Cerebellar nuclear complex (tissue), 1 donor: ENCODE measurements at regions not wholly inside any gene's neighbourhood (a gene's known extent, or its start where the extent isn't known, plus 50 kb on each side); places are given as distances from the start of the nearest gene placed in this dataset.
"Not testable (repeated sequence)": the region's sequence is repeated elsewhere in the genome, so short reads cannot be mapped to it uniquely, and the experiment has no call there.

Experiments
- DNase-seq, 2 experiments: peaks; one replicate each; lab custom pipeline; 2025; lab: John Stamatoyannopoulos, UW

GRCh38 chr20:4431446-4431845 lies 182.4 kb upstream of the ADRA1D start:
- no peak for DNase-seq

- DNase-seq: not testable (repeated sequence)
These were observed 181.7 kb upstream of the ADRA1D start for GRCh38 chr20:4430826-4431225.

DNA sequence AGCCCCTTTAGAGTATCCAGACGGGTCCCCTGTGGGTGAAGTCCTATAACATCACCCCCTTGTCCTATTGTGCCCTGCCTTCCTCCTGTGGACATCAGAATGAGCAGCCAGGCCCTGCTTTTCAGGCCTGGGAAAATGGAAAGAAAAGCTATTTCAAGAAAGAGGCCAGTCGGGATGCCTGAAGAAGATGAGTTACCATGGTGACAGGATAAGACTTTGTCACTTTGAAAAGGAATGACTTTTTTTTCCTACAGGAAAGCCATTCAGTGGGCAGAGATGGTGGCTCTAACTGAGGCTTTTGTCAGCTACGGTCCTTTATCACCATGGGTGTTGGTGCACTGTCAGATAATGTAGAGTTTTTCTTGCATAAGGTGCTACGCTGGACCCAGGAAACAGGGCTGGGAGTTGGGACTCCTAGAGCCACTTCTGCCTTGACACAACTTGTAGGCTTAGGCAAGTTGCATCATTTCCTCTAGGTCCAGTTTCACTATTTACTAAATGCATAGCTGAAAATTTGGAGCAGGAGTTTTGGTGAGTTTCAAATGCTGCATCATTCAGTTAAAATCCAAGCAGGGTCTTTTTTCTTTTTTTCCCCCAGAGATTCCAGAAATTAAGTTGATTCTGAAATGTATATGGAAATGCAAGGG lies 179.0 kb upstream of the ADRA1D start:
- no peak for DNase-seq

DNA sequence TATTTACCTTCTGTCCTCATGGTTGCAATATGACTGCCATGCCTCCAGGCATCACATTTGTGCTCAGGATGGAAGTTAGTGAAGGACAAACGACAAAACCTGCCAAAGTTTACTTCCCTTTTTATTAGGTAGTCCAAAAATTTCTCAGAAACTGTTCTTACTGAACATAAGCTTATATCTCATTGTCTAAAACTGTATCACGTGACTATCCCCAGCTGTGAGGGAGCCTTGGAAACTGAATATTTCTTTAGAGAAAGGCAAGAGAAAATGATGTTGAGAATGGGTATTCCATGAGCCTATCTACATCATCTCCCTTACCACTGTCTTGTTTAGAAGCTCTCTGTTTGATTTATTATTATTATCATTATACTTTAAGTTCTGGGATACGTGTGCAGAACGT lies 169.1 kb upstream of the ADRA1D start:
- DNase-seq: no peak

DNA sequence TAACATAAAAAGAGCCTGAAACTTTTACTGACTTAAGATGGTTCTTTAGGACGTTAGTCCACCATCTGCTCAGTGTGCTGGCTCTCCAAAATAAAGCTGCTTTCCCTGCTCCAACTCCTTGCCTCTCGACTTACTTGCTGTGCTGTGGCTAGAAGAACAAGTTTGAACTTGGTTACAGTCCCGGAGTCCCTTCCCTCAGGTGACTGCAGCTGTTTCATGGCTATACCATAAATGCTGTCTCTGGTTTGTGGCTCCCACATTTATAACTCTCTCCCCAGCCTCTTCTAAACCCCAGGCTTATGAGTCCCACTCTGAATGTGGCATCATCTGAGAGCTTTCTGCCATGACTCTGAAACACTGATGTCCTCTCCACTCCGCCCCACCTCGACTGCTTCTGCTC lies 166.2 kb upstream of the ADRA1D start:
- DNase-seq: no peak

DNA sequence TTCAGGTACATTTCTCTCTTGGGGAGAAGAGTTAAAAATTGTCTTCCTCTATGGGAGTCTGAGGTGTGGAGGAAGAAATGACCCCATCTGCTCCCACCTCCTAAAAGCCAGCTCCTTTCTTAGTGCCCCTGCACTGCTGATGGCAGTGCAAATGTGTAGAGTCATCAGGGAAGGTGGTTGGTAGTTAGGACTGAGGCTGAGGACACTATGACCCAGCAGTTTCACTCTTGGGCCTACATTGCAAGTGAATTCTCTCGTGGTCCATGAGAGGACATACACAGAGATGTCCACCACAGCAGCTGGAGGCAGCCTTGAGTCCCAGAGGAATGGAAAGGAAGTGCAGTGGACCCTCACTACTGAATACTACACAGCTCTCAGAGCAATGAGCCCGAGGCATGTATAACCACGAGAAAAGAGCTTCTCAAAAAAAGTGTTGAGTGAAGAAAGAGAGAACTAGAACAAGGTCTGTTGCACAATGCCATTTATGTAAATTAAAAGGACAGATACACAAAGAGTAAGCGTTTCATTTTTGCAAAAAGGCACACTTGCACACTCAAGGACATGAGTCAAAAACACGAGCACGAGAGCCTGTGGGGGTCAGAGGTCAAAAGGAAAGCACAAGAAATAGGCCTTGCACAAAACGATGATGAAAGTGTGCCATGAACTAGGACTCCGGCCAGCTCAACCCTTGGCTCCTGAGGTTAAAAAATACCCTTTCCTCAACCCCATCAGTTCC lies 164.4 kb upstream of the ADRA1D start:
- DNase-seq: no peak

GRCh38 chr20:4412216-4412615 lies 163.1 kb upstream of the ADRA1D start:
- DNase-seq: no peak

GRCh38 chr20:4411744-4412143 lies 162.7 kb upstream of the ADRA1D start:
- no peak for DNase-seq

DNA sequence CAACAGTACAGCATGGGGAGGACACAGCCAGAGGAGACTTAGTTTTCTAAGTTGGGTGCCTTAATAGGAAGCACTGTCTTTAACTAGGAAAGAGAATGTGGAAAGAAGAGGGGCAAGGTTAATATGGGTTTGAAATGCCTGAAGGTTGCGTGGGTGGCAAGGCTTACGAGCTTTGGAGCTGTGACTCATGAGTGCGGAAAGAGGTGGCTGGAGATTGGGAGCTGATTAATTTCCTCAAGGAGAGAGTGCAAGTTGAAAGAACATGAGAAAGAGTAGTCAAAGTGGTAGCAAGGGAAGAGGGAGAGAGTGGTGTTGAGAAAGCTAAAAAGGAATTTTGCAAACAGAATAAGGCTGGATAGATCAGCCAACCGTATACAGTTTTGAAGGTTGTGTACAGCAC lies 157.5 kb upstream of the ADRA1D start:
- DNase-seq: no peak

DNA sequence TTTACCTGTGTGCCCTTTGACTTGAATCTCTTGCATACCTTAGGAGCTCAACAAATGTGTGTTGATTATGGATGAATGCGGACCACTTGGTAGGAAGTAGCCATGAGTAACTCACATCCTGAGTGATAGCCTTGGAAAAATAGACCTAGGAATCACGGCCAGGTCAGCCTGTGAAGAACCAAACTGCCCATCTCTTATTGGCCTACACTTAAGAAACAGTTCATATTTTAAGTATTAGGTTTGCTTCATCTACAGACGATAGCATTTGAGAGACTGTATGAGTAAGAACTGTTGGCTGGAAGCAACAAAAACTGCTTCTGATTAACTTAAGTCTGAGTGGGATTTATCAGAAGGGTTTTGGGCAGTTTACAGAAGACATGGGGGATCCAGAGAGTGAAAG lies 152.5 kb upstream of the ADRA1D start:
- no peak for DNase-seq

DNA sequence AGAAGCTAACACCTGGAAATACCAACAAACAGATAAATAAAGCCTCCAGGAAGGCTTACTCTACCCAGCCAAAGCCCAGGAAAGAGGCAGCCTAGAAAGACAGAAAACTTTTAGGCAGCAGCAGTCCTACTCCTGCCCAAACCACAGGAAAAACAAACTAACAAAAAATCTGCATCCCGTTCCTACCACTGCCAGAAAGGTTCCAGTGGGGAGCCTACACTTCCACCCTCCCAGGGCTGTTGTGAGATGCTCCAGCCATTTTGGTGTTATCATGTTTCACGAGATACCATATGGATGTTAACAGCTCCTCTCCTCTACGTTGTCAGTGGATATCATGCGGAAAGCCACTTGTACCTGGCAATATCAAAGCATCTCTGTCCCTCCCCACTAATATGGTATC lies 135.9 kb upstream of the ADRA1D start:
- DNase-seq: no peak

- DNase-seq: no peak
These were observed 134.9 kb upstream of the ADRA1D start for GRCh38 chr20:4383961-4384360.

GRCh38 chr20:4375881-4376280 lies 126.8 kb upstream of the ADRA1D start:
- no peak for DNase-seq

DNA sequence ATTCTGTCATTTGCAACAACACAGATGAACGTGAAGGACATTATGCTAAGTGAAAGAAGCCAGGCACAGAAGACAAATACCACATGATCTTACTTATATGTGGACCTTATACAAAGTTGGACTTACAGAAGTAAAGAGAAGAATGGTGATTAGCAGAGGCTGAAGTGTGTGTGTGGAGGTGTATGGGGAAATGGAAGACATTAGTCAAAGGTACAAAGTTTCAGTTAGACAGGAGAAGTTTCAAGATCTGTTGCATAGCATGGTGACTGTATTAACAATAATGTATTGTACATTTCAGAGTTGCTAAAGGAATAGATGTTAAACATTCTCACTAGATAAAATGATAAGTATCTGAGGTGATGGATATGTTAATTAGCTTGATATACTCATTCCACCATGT lies 124.4 kb upstream of the ADRA1D start:
- DNase-seq: no peak

- no peak for DNase-seq
These were observed 122.7 kb upstream of the ADRA1D start for GRCh38 chr20:4371623-4372251.

DNA sequence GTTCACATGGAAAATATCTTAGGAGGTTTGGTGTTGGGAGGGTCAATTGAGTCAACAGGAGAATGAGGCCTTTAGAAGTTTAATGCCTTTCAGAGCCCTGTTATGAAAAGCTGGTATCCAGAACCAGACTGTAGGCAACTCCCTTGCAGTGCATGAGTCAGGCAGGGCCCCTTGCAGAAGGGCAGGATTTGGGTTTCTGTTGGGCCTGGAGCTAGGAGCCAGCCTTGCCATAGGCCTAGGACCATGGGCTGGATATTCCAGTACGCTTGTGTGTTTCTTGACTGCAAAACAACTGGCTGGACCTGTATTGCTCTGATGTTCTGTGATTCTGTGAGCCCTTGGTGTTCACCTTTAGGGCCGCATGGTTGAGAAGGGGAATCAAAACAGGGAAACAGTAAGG lies 121.8 kb upstream of the ADRA1D start:
- DNase-seq: no peak

- no peak for DNase-seq
These were observed 120.7 kb upstream of the ADRA1D start for GRCh38 chr20:4369798-4370124.

- no peak for DNase-seq
These were observed 120.2 kb upstream of the ADRA1D start for GRCh38 chr20:4369119-4369797.

DNA sequence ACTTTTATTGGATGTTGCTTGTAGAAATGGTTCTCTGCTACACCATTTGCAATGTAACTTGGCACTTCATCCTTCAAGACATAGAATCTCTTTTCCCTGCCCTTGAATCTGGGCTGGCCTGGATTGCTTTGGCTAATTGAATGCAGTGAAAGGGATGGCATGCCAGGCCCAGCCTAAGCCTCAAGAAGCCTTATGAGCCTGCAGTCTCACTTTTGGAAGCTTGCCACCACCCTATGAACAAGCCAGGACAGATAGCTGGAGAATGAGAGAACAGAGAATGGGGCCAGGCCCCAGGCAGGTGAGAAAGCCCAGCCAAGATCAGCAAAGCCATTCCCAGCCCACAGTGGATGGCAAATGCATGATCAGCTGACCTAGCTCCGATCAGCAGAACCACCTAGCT lies 117.0 kb upstream of the ADRA1D start:
- no peak for DNase-seq

DNA sequence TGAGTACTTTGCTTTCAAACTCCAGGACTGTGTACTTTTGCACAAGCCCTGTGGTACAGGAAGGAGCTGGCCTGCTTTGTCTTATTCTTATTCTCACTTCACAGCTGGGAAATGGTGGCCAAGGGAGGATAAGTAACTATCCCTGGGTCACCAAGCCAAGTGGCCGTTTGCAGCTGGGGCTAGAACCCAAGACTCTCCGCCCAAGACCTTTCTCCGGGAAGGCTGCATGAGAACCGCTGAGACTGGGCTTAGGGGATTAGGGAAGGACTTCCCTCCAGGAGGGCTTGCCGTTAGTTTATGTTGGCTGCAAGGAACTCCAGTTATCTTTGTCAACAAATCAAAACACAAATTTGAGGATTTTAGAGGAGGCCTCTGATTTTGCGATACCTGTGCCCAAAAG lies 109.5 kb upstream of the ADRA1D start:
- no peak for DNase-seq

DNA sequence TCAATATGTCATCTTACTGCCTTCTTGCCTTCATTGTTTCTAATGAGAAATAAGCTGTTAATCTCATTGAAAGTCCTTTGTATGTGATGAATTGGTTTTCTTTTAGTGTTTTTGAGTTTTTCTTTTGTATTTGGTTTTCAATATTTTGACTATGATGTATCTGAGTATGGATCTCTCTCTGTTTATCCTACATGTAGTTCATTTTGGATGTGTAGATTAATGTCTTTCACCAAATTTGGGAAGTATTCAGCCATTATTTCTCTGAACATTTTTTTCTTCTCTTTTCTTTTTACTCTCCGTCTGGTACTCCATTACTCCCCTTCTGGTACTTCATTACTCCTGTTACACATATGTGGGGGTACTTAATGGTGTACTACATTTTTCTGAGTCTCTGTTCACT lies 103.3 kb upstream of the ADRA1D start:
- no peak for DNase-seq

DNA sequence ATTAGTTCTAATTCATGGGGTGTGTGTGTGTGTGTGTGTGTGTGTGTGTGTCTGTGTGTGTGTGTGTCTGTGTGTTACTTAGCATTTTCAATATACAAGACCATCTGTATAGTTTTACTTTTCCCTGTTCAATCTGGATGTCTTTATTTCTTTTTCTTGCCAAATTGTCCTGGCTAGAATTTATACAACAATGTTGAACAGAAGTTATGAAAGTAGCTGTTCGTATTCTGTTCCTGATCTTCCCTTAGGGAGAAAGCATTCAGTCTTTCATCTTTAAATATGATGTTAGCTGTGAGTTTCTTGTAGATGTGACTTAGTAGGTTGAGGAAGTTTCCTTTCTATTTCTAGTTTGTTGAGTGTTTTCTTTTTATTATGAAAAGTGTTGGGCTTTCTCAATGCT lies 101.0 kb upstream of the ADRA1D start:
- DNase-seq: no peak

- no peak for DNase-seq
These were observed 95.6 kb upstream of the ADRA1D start for GRCh38 chr20:4344670-4345069.
